ENCODE measurements at regions not wholly inside any gene's neighbourhood (a gene's known extent, or its start where the extent isn't known, plus 50 kb on each side); places are given as distances from the start of the nearest gene placed in this dataset.

DNA sequence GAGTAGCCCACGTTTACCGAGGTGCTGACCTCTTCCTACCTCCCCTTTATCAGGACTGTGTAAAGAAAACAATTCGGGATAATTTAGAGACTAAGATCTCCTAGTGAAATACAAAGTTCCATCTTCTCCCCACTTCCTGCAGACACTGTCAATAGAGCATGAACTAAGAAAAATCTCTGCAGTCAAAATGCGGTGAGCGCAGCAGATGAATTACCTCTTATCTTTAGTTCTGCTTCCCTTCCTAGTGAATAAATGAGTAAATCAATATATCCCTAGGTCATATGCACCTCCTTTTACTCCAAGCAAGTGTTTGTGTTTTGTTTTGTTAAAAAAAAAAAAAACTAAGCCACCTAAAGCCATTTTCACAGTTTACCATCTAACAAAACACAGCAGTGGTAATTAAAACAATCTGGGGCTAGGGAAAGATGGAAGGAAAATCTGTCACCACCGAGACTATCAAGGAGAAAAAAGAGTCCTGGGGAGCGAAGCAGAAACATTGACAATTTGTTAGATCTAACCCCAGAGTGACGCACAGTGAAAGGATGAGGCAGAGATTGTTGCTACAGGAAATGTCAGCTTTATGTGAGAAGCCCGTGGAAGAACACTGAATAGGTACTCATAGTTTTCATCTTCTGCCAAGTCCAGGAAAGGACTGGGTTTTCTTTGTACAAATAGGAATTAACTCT, 159.4 kb upstream of the SPTLC3 start:
- H3K79me1 ChIP-seq (ENCODE audit: low read depth, low read length), result no peaks in the 10 kb centered on the region
- TF ChIP-seq RNF2 (IDR thresholded peaks at IDR 0.05; ENCODE audit: borderline replicate concordance, low read depth, low read length, missing control alignments, poor library complexity, severe bottlenecking) (no peak), RXRA (IDR thresholded peaks at IDR 0.05; ENCODE audit: insufficient read depth, low read depth, low read length) (no peak), RAD21 (IDR thresholded peaks at IDR 0.05 in 1 of 2, conservative IDR thresholded peaks at IDR 0.05 in 1 of 2; ENCODE audit: low read depth in 2 of 2, low read length in 2 of 2) (no peak), CBX8 (IDR thresholded peaks at IDR 0.05; ENCODE audit: borderline replicate concordance, low read depth, low read length) (no peak), GTF2F1 (IDR thresholded peaks at IDR 0.05; ENCODE audit: borderline replicate concordance, low read depth, low read length) (no peak)
- no peak overlapping the region for H3K27ac ChIP-seq (ENCODE audit: low read depth, low read length)
- H4K20me1 ChIP-seq (replicated peaks in 1 of 2; ENCODE audit: control insufficient read depth in 1 of 2, insufficient read depth in 2 of 2, low read length in 2 of 2), result no peaks in the 10 kb centered on the region
- no peak overlapping the region for H3K23ac ChIP-seq (ENCODE audit: insufficient read length)
- no peak overlapping the region for H3K4me3 ChIP-seq (ENCODE audit: extremely low read depth in 1 of 4, insufficient read depth in 2 of 4, low read depth in 3 of 4, low read length in 4 of 4)
- H3K56ac ChIP-seq (replicated peaks; ENCODE audit: insufficient read length, low read depth, low read length), result no peak overlapping the region
- H2AFZ ChIP-seq (ENCODE audit: low read length), result 0 out of 2 replicates have a peak overlapping the region, but pooled peaks have one; percentile 46
- no peak overlapping the region for H2BK20ac ChIP-seq (ENCODE audit: low read length)
- no peak overlapping the region for H3K18ac ChIP-seq (ENCODE audit: extremely low read depth, low read length)
- no peaks in the 10 kb centered on the region for H3K36me3 ChIP-seq (ENCODE audit: control insufficient read depth in 2 of 4, insufficient read depth in 4 of 4, low read length in 3 of 4)
- H3K79me2 ChIP-seq (ENCODE audit: control insufficient read depth in 1 of 2, insufficient read depth in 2 of 2, low read length in 2 of 2), result no peaks in the 10 kb centered on the region
- no peak overlapping the region for H2BK12ac ChIP-seq (ENCODE audit: low read depth, low read length)
- no peak for DNase-seq (ENCODE audit: low read depth in 1 of 2, low spot score in 2 of 2)
- no peak overlapping the region for H3K14ac ChIP-seq (ENCODE audit: insufficient read length)
- no peak overlapping the region for H2BK5ac ChIP-seq (ENCODE audit: low read depth, low read length)
- H4K5ac ChIP-seq (ENCODE audit: insufficient read length, low read depth, low read length), result no peak overlapping the region
- POLR2A ChIA-PET (ENCODE audit: partially characterized antibody), result no interaction called here
- H3K23me2 ChIP-seq (ENCODE audit: low read depth, low read length), result no peaks in the 10 kb centered on the region
- H3K4me1 ChIP-seq (replicated peaks in 1 of 4; ENCODE audit: control insufficient read depth in 3 of 4, insufficient read depth in 4 of 4, low read length in 3 of 4), result no peaks in the 10 kb centered on the region
- H3K9ac ChIP-seq (replicated peaks in 1 of 4; ENCODE audit: extremely low read depth in 1 of 4, low read depth in 3 of 4, low read length in 3 of 4), result no peak overlapping the region
- no peak overlapping the region for H2BK15ac ChIP-seq (ENCODE audit: low read length)
- FAIRE-seq, result no peak
- CTCF ChIA-PET (ENCODE audit: partially characterized antibody), result interaction anchor here (2.0 kb wide), 1 partner anchor 10 kb away, joined by 8 read pairs; no protein-coding TSS in a partner anchor
- H3K4ac ChIP-seq (replicated peaks; ENCODE audit: insufficient read length, low read depth, low read length), result no peak overlapping the region
- H3K27me3 ChIP-seq (replicated peaks in 1 of 4; ENCODE audit: control insufficient read depth in 3 of 4, extremely low read depth in 1 of 4, insufficient read depth in 3 of 4, low read length in 3 of 4), result no peaks in the 10 kb centered on the region
- no peak overlapping the region for H2AK5ac ChIP-seq (ENCODE audit: low read depth, low read length)
- H4K91ac ChIP-seq (replicated peaks; ENCODE audit: insufficient read length, low read length), result no peak overlapping the region
- H2BK120ac ChIP-seq (replicated peaks; ENCODE audit: low read depth, low read length), result no peak overlapping the region
- WGBS, 2 experiments (ENCODE audit: extremely low coverage in 1 of 2, insufficient coverage in 1 of 2, insufficient read length in 1 of 2, insufficient replicate concordance in 2 of 2, low coverage in 1 of 2, low lambda C conversion rate in 2 of 2, missing lambda C conversion rate in 1 of 2), result 90% methylated on average over 9 of the region's 9 CpGs; no CpG with 5 or more reads in 1 of the 2 experiments
- H3K4me2 ChIP-seq (ENCODE audit: insufficient read depth in 1 of 2, low read depth in 2 of 2, low read length in 2 of 2), result no peak overlapping the region
- H3K9me3 ChIP-seq (ENCODE audit: insufficient read depth in 2 of 2, low read depth in 1 of 2, low read length in 1 of 2), result no peaks in the 10 kb centered on the region
- no peak overlapping the region for H4K8ac ChIP-seq (ENCODE audit: extremely low read depth, insufficient read depth, low read length)

Measured in H1 (cell line).